Skin epidermis (tissue), 12 donors: ENCODE measurements at regions not wholly inside any gene's neighbourhood (a gene's known extent, or its start where the extent isn't known, plus 50 kb on each side); places are given as distances from the start of the nearest gene placed in this dataset.
A peak's percentile ranks its signal among the peaks of the same experiment; 100 is the strongest.
"Not testable (repeated sequence)": the region's sequence is repeated elsewhere in the genome, so short reads cannot be mapped to it uniquely, and the experiment has no call there.

Experiments used
- H3K27ac ChIP-seq, 21 experiments: fragments of 200-600 bp; sonication (generic) in 11 of 21; one replicate each; pipeline ENCODE4 v1.5.0; 2020; ENCODE audit warnings: mild to moderate bottlenecking in 3 of 21, inconsistent platforms in 2 of 21, moderate library complexity in 2 of 21
- H3K4me3 ChIP-seq, 7 experiments: fragments of 200-600 bp; sonication (generic) in 2 of 7; one replicate each; pipeline ENCODE4 v1.5.0; 2020; ENCODE audit warnings: inconsistent platforms in 2 of 7, mild to moderate bottlenecking in 2 of 7, moderate library complexity in 1 of 7

DNA sequence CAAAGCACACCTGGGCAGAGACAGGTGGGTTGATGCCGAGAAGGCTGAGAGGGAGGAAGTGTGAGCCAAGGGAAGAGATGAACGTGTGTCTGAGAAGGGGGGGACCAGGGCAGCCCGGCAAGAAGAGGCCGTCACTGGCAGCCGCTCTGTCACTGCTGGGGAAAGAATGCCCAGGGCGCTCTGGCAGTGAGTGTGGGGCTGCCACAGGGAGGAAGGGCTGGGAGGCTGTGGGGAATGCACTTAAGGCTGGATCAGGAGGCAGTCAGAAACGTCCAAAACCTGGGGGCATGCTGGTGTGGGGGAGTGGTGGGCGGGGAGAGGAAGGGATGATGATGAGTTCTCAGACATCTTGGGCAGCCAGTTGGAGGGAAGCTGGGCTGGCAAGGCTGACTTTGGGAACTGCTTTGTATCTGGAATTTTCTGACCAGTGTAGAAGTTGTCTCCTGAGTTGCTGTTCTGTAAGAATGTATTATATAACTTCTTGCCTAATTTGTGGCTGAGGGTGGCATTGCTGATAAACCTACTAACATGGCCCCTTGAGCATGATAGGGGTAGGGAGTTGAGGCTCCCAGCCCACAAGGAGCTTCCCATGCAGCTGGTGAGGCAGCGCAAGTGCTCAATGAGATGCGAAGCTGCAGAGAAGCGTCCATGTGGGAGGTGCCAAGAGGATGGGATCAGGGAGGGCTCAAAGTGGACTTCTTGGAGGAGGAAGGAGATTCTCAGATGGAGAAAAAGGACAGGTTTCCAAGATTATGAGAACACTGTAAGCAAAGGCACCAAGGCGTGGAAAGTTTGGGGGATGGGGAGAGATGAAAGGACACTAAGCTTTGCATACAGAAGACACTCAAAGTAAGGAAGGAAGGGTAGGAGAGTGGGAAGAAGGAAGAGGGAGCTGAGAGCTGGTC, 185.1 kb upstream of the HAAO start:
- Histone ChIP-seq H3K27ac (peak overlapping the region in 8 of 21 experiments; percentile 10 to 87 (median 26)), H3K4me3 (no peak overlapping the region)

DNA sequence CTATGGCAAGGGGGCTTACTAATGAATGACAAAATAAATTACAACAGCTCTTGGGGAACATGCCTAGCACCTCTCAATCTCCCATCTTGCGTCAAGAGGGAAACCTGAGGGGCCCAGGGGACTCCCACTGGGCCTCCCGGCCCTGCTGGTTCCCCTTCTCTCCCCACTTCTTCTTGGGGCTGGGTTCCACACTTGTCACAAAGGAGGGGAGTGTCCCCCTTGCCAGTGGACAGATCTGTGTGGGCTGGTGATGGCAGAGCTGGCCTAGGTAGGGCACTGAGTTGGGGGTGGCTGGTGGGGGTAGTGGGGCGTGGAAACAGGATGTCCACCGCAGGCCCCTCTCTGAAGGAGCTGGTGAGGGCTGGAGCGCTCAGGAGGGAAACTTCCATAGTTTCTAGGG, 184.0 kb upstream of the HAAO start:
- peak overlapping the region in 13 of 21 experiments; percentile 3 to 87 (median 48) for H3K27ac ChIP-seq
- H3K4me3 ChIP-seq, result no peak overlapping the region

DNA sequence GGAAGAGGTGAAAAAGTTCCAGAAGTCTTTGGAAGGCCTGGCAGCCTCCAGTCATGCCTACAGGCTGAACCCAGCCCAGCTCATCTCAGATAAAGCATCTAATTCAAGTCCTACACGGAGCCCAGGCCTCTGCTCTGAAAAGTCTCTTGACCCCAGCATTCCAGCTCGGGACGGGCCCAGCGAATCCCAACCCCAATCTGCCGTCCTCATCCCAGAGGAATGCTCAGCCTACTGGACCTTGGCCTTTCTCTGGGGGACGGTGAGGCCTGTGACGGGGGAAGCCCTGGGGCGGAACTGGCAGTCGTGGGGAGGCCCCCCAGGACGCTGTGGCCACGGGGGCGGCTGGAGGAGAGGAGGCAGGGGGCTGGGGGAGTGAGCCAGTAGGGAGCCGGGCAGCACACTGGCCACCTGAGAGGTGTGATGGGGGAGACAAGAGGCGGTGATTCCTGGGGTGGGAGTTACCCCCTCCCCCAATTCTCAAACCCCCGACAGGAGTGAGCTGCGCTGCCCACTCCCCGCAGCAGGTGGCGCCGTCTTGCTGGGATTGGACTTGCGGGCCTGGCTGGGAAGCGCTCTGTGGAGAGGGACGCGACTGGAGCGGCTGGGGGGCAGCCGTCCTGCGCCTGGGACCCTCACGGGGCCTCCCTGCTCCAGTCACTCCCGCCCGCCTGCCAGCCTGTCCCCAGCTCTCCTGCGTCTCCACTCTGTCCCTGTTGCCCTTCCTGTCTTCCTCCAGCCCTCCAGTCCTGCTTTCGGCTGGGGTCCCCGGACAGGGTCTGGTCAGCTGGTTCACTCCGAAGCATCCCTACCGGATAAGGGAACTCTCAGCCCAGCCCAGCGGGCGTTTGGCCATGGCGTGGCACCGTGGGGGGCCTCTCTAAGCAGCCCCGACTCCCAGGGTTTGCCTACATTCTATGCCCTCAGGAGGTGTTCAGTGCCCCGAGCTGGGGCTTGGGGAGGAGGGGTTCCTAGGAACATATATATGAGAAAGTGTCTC, 182.6 kb upstream of the HAAO start:
- peak overlapping the region in 4 of 7 experiments; percentile 6 to 33 (median 15) for H3K4me3 ChIP-seq
- H3K27ac ChIP-seq, result peak overlapping the region; percentile 25 to 88 (median 74)

DNA sequence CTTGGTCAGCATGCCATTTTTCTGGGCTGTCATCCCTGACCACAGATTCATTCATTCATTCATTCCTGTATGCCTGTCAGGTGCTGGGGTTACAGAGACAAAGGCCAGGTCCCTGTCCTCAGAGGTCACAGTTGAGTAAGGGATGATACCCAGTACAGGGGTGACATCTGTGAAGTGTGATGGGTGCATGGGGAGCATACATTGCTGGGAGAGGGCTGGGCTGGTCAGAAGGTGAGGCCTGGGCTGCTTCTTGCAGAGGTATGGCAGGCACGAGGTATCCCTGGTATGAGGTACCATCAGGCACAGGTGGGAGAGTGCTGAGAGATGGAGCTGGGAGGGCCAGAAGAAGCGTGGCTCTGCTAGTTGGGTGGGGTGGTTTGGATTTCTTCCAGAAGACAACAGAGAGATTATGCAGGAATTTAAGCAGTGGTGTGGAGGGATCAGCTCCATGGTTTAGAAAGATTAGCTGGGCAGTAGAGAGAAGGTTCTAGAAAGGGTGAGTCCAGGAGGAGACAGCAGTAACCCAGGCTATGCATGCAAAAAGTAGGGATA, 181.9 kb upstream of the HAAO start:
- H3K27ac ChIP-seq, result peak overlapping the region in 17 of 21 experiments; percentile 11 to 88 (median 79)
- H3K4me3 ChIP-seq, result no peak overlapping the region

DNA sequence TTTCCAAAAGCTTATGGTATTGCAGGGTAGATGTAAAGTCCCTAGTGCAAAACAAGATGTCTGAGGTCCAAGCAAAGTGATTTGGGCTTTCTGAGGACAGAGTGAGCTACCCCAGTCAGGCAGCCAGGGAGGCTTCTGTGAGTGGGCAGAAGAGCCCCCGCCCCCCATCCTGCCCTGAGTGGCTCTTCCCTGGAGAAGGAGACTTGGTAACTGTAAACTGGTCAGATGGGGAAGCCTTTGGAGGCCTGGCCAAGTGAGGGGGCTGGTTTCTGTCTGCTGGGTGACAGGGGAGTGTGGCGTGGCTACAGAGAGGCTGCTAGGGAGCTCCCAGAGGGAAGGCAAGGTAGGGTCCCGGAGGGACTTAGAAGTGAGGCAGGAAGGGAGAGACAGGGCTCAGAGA, 181.3 kb upstream of the HAAO start:
- no peak overlapping the region for H3K4me3 ChIP-seq
- H3K27ac ChIP-seq, result peak overlapping the region in 7 of 21 experiments; percentile 11 to 85 (median 49)

DNA sequence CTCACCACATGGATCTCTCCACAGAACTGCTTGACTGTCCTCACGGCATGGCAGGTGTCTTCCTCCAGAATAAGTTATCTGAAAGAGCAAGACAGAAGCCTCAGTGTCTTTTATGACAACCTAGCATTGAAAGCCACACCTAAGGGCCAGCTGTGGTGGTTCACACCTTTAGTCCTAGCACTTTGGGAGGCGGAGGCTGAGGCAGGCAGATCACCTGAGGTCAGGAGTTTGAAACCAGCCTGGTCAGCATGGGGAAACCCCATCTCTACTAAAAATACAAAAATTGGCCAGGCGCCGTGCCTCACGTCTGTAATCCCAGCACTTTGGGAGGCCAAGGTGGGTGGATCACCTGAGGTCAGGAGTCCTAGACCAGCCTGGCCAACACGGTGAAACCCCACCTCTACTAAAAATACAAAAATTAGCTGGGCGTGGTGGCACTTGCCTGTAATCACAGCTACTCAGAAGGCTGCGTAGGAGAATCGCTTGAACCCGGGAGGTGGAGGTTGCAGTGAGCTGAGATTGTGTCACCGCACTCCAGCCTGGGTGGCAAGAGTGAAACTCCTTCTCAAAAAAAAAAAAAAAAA, 180.6 kb upstream of the HAAO start:
- not testable (repeated sequence) for H3K4me3 ChIP-seq
- peak overlapping the region in 14 of 21 experiments; percentile 12 to 79 (median 44) for H3K27ac ChIP-seq

DNA sequence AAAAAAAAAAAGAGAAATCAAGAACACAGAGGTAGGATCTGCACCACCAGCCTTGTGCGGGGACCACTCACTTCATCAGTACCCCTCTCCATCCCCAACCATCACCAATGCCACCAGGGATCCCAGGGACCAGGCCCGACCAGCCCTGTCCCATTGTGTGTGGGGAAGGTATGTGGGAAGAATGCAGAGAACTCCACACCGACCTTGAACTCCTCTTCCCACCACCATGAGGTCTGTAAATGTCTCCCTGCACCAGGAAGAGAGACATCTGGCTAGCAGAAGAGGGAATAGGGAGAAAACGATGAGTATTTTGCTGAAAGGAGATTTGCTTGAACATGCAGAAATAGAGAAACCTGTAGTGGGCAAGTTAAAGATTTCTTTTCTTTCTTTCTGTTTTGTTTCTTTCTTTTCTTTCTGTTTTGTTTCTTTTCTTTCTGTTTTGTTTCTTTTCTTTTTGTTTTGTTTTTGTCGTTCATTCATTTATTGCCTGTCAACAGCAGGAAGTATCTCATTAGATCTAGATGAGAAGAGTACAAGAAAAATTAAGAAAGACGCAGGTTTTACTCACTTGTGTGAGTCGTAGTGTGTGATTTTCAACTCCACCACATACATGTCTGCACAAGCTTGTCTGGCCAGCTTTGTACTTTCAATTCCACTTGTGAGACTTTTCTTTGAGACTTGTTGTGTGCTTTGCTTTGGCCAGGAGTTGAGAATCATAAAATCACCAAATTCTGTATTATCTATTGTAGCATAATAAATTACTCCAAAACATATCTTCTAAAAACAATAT, 179.8 kb upstream of the HAAO start:
- H3K27ac ChIP-seq, result peak overlapping the region in 14 of 21 experiments; percentile 19 to 79 (median 51)

DNA sequence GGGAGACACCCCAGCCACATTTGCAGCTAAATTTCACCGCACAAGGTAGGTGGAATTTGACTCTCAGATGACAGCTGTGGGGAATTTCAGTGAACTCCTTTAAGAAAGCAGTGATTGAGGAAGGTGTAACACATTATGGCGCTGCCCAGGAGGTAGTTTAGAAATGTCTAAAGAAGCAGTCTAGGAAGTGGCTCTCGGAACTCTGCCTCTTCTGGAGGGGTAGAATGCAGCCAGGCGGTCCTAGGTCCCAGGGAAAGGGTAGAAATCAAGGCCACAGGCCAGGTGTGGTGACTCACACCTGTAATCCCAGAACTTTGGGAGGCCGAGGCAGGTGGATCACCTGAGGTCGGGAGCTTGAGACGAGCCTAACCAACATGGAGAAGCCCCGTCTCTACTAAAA, 179.0 kb upstream of the HAAO start:
- H3K27ac ChIP-seq, result peak overlapping the region in 4 of 21 experiments; percentile 53 to 79 (median 66)
- H3K4me3 ChIP-seq, result no peak overlapping the region

More for the DNA sequence above, 179.8 kb upstream of the HAAO start:
- no peak overlapping the region for H3K4me3 ChIP-seq

DNA sequence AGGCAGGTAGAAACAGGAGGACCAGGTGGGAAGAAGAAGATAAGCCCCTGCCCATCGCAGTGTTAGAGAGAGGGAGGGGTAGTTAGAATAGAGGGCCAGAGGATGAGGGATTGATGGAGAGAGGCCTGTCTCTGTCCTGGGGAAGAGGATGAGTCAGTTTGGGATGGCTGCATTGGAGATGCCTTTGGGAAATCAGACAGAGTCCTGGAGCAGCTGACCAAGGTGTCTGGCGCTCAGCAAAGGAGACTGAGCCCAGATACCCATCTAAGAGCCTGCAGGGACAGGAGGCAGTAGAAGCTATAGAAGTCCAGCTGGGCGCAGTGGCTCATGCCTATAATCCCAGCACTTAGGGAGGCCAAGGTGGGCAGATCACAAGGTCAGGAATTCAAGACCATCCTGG, 177.8 kb upstream of the HAAO start:
- Histone ChIP-seq H3K4me3 (no peak overlapping the region), H3K27ac (peak overlapping the region in 10 of 21 experiments; percentile 1 to 83 (median 31))

DNA sequence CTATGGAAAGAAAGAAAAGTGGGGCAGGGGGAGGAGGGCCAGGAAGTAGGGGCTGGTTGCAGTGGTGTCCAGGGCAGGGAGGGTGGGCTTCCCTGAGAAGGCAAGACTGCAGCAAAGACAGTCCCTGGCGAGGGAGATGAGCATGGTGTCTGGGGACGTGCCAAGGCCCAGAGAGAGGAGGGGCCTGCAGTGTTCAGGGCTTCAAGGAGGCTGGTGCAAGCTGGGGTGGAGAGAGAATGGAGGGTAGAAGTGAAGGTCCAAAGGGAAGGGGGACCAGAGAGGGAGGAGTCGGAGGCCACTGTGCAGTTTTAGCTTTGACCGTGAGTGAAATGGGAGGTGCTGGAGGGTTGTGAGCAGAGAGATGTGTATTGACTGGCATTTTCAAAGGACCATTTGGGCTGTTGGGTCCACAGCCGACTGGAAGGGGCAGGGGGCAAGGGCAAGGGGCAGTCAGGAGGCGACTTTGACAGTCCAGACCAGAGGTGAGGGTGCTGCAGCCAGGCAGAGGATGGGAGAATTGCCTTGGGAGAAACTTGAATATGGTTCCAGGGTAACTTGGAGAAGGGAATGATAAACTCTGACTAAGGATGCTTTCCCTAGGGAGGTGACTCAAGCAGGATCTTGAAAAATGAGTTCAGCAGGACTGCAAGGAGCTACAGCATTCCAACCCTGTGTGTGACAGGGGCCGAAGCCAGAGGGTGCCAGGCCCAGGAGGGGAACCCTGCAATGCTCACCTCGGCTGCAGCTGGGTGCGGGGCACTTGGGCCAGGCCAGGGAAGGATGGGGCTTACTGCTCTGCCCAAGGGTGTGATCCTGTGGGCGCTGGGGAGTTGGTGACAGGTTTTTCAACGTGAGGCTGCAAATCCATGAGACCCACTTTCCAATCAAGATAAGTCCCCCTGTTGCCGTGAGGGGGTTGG, 177.1 kb upstream of the HAAO start:
- Histone ChIP-seq H3K27ac (peak overlapping the region in 15 of 21 experiments; percentile 7 to 83 (median 44)), H3K4me3 (no peak overlapping the region)

DNA sequence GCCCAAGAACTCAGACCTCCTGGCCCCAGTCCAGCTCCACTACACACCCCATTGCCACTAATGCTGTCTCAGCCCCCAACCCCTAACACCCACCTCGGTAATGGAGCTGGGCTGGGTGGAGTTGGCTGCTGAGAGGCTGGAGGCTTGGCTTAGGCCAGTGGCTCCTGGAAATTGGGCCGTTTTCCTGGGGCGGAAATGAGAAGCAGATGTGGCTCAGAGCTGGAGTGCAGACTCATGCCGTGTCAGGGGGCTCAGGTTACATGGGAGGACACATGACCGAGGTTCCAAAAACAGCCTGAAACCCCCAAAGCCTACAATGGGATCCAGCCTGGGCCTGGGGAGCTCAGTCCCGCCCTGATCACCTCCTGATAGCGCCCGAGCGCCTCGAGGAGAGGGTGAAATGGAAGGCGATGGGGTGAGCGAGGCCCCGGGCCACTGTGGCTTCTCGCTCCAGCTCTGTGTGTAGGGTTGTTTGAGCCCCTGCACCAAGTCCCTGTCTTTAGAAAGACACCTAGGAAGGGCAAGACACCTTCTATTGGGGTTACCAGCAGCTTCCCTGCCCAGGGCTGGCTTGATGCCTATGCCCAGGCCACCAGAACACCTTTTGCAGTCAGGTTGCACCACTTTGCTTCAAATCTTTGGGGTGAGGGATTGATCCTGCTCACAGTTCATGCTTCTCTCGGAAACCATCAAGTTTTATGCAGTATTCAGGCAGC, 175.7 kb upstream of the HAAO start:
- no peak overlapping the region for H3K4me3 ChIP-seq
- peak overlapping the region in 19 of 21 experiments; percentile 6 to 83 (median 58) for H3K27ac ChIP-seq

DNA sequence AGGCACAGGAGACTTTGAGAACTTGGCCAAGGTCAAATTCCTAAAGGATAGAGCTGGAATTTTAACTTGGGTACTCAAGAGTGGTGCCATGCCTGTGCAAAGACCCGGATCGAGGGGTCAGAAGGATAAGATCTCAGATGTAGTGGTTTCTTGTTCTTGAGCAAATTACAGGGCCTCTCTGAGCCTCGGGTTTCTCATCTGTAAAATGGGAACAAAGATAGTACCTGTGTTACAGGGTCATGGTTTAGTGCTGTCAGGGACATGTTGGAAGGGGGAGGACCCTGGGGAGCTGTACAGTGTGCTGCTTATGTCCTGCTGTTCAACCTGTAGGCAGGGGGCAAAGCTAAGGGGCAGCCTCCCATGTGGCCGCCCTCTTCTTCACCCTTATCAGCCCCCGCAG, 173.5 kb upstream of the HAAO start:
- H3K4me3 ChIP-seq, result no peak overlapping the region
- peak overlapping the region in 8 of 21 experiments; percentile 13 to 87 (median 40) for H3K27ac ChIP-seq

DNA sequence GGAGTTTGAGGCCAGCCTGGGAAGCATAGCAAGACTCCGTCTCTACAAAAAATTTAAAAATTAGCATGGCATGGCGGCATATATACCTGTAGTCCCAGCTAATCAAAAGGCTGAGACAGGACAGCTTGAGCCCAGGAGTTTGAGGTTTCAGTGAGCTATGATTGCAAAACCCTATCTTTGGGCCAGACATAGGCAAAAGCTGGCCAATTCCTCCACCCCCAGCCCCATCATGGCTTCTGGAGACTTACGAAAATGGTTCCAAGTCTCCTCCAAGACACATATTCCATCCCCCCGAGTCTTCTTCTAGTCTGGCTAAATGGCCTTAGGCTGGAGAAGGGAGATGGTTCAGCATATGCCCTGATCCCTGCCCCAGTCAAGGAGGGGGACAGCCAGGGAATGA, 172.8 kb upstream of the HAAO start:
- H3K4me3 ChIP-seq, result no peak overlapping the region
- peak overlapping the region in 14 of 21 experiments; percentile 4 to 92 (median 63) for H3K27ac ChIP-seq

DNA sequence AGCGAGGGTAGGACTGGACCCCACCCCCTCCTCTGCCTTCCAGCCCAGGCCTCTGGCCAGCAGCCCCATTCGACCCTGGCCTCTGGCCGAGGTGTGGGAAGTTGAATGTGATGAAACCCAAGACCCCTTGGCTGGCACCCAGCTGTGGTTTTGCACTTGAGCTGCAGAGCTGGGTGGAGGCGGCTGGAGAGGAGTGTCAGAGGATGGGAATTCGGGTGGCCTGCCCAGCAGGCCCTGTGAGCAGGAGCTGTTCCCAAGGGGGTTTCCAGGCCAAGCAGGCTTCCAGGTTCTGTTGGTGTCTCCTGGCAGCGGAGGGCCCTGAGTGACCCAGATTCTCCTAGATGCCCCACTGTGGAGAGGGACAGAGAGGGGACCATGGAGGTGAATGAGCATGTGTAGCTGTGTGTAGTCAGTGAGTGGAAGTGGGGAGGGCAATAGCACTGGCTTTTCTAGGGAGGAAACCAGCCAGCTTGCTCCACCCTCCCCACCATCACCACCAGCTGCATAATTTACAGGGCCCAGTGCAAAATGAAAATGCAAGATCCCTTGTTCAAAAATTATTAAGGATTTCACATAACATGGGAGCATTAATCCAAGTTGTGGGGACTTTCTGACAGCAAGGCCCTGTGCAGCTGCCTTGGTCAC, 172.2 kb upstream of the HAAO start:
- no peak overlapping the region for H3K4me3 ChIP-seq
- H3K27ac ChIP-seq, result peak overlapping the region in 16 of 21 experiments; percentile 4 to 92 (median 60)

DNA sequence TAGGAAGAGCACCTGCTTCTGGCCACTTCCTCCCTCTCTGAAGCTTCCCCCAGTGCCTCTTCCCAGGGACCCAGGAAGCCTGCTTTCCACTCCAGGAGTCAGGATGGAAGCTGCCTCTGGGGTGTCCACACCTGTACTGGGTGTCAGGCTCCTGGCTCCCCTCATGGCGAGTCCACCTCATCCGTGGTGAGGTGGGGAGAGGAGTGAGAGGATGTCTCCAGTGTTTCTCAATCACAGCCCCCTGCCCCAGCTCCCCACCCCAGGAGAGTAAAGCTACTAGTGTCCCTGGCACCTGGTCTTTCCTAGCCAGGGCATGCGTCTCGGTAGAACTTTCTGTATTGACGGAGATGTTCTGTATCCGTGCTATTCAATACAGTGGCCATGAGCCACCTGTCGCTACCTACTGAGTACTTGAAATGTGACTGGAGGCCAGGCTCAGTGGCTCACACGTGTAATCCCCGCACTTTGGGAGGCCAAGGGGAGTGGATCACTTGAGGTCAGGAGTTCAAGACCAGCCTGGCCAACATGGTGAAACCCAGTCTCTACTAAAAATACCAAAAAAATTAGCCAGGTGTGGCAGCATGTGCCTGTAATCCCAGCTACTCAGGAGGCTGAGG, 171.2 kb upstream of the HAAO start:
- Histone ChIP-seq H3K4me3 (no peak overlapping the region), H3K27ac (peak overlapping the region in 16 of 21 experiments; percentile 9 to 93 (median 84))

DNA sequence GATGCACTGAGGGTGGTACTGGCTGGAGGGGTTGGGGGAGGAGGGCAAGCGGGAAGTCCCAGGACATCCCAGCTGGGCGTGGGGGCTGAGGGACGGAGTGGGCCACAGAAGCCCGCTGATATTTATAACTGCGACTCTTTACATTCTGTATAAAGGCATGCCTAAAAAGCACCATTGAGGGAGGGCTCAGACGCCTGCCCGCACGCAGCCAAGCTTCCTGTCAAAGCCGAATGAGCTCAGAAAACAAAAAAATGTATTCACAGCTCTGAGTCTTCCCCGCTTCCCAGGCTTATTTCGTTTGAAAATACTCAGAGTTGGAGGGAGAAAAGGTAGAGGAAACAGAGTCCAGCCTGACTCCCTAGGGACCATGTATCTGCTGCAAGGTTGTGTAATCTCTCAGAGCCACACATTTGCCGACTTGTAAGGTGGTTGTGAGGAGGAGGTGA, 170.1 kb upstream of the HAAO start:
- no peak overlapping the region for H3K4me3 ChIP-seq
- H3K27ac ChIP-seq, result peak overlapping the region in 19 of 21 experiments; percentile 43 to 93 (median 82)
